ENCODE measurements at regions not wholly inside any gene's neighbourhood (a gene's known extent, or its start where the extent isn't known, plus 50 kb on each side); places are given as distances from the start of the nearest gene placed in this dataset.

DNA sequence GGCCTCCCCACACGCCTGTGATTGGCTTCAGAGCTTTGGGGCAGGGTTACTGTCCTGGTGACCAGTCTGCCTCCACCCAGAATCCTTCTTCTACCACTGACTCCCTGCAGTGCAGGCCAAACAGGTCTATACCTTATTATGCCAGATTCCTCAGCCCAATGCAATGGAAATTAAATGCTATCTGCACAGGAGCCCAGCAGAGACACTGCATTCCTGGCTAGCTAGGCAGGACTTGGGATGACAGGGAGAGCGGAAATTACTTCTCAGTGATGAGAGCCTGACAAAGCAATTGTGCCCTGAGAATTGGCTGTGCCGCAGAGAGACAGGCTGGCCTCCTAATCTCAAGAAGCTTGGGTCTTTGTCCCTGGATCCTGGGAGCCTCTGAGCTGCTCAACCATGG is 143.8 kb upstream of the NCAM1 start:
- TF ChIP-seq POLR2A (IDR thresholded peaks at IDR 0.05) = no peak
- no peak for TF ChIP-seq CTCF (IDR thresholded peaks at IDR 0.05)
